Lung (tissue), 11 donors: ENCODE measurements at regions not wholly inside any gene's neighbourhood (a gene's known extent, or its start where the extent isn't known, plus 50 kb on each side); places are given as distances from the start of the nearest gene placed in this dataset.
A peak's percentile ranks its signal among the peaks of the same experiment; 100 is the strongest.

Source experiments
- ATAC-seq: fragments of 200-7000 bp; cut with Tn5 transposase; one replicate; pipeline ENCODE4 v1.9.1; 2020; ENCODE audit warnings: moderate number of reproducible peaks; ENCODE audit not compliant: insufficient read depth, low FRiP score
- DNase-seq, 3 donors: peaks; one replicate each; pipeline ENCODE4 v3.0.0-alpha.2; 2013 to 2017
- H3K27ac ChIP-seq, 2 donors: one replicate each; pipeline ENCODE4 v1.5.1; 2013; ENCODE audit warnings: mild to moderate bottlenecking in 2 of 2, moderate library complexity in 2 of 2, control low read depth in 1 of 2, inconsistent platforms in 1 of 2, low read depth in 1 of 2, low read length in 1 of 2
- H3K27me3 ChIP-seq, 3 donors: one replicate each; pipeline ENCODE4 v1.5.1; 2013; ENCODE audit warnings: low read length in 2 of 3; ENCODE audit not compliant: control insufficient read depth in 3 of 3, insufficient read depth in 3 of 3
- H3K36me3 ChIP-seq, 4 donors: one replicate each; pipeline ENCODE4 v1.5.1; 2013; ENCODE audit warnings: low read length in 4 of 4, mild to moderate bottlenecking in 1 of 4, moderate library complexity in 1 of 4; ENCODE audit not compliant: control insufficient read depth in 4 of 4, insufficient read depth in 4 of 4
- H3K4me1 ChIP-seq, 5 donors: one replicate each; pipeline ENCODE4 v1.5.1; 2013; ENCODE audit warnings: low read length in 5 of 5, mild to moderate bottlenecking in 2 of 5, moderate library complexity in 1 of 5; ENCODE audit not compliant: control insufficient read depth in 5 of 5, insufficient read depth in 5 of 5
- H3K4me3 ChIP-seq: one replicate; pipeline ENCODE4 v1.5.1; 2013; ENCODE audit warnings: mild to moderate bottlenecking, control low read depth, moderate library complexity
- H3K9ac ChIP-seq, 2 donors: one replicate each; pipeline ENCODE4 v1.5.1; 2013; ENCODE audit warnings: low read length in 2 of 2, control low read depth in 1 of 2; ENCODE audit not compliant: insufficient read depth in 1 of 2
- H3K9me3 ChIP-seq, 4 donors: one replicate each; pipeline ENCODE4 v1.5.1; 2013; ENCODE audit warnings: low read length in 3 of 4, mild to moderate bottlenecking in 1 of 4, moderate library complexity in 1 of 4; ENCODE audit not compliant: control insufficient read depth in 4 of 4, insufficient read depth in 3 of 4
- CTCF ChIP-seq: IDR thresholded peaks from 2 replicates; pipeline ENCODE4 v1.5.1; 2012; ENCODE audit warnings: mild to moderate bottlenecking; ENCODE audit errors: control extremely low read depth, extremely low read depth
- WGBS, 2 donors: extraction: QIAGEN DNeasy Blood & Tissue Kit; methylation state at CpG; one replicate each; pipeline ENCODE4 v1.1.7; 2013; 5-methylcytosine and 5-hydroxymethylcytosine counted together
- donor health status: control.
- donor health status: control.
- donor health status: Bipolar disorder and iron deficiency.
- donor health status: healthy.
- donor health status: DM: yes; HTN: yes; CAD: no.

- no peak overlapping the region for H3K9ac ChIP-seq
- DNase-seq = no peak
- no peaks in the 10 kb centered on the region for H3K36me3 ChIP-seq
- no peaks in the 10 kb centered on the region for H3K4me1 ChIP-seq
- no peak for TF ChIP-seq CTCF
- no peak overlapping the region for H3K27ac ChIP-seq
- 75 to 83% methylated on average over 4 of the region's 4 CpGs for WGBS, 2 donors
- ATAC-seq = no peak
- H3K9me3 ChIP-seq = peaks cover 0 to 4% (median 0%) of the 10 kb centered on the region in 4 donors
- no peaks in the 10 kb centered on the region for H3K27me3 ChIP-seq
- H3K4me3 ChIP-seq = no peak overlapping the region
Measured at GRCh38 chr6:74199215-74199915, 503.4 kb downstream of the CD109 start.

GRCh38 chr6:74197310-74197709 lies 501.3 kb downstream of the CD109 start:
- no peaks in the 10 kb centered on the region for H3K36me3 ChIP-seq
- H3K9me3 ChIP-seq = peaks cover 0 to 6% (median 0%) of the 10 kb centered on the region in 4 donors
- no peak overlapping the region for H3K9ac ChIP-seq
- DNase-seq (no peak), ATAC-seq (no peak)
- no peaks in the 10 kb centered on the region for H3K27me3 ChIP-seq
- TF ChIP-seq CTCF = no peak
- no peaks in the 10 kb centered on the region for H3K4me1 ChIP-seq
- H3K27ac ChIP-seq = no peak overlapping the region
- H3K4me3 ChIP-seq = no peak overlapping the region

- 89 to 96% methylated on average over 3 of the region's 3 CpGs for WGBS, 2 donors
- TF ChIP-seq CTCF = no peak
Measured at GRCh38 chr6:74187811-74188210, 491.8 kb downstream of the CD109 start.

GRCh38 chr6:74182992-74183391 lies 487.0 kb downstream of the CD109 start:
- DNase-seq (peak in 2 of 3 donors; percentile 6 to 34), ATAC-seq (no peak)
- no peak overlapping the region for H3K4me3 ChIP-seq
- no peaks in the 10 kb centered on the region for H3K36me3 ChIP-seq
- peaks cover 0 to 2% (median 0%) of the 10 kb centered on the region in 4 donors for H3K9me3 ChIP-seq
- no peak overlapping the region for H3K27ac ChIP-seq
- no peak overlapping the region for H3K9ac ChIP-seq
- TF ChIP-seq CTCF = no peak
- H3K4me1 ChIP-seq = no peaks in the 10 kb centered on the region
- no peaks in the 10 kb centered on the region for H3K27me3 ChIP-seq
- 65 to 85% methylated on average over 5 of the region's 5 CpGs for WGBS, 2 donors

More at GRCh38 chr6:74187811-74188210, 491.8 kb downstream of the CD109 start:
- no peaks in the 10 kb centered on the region for H3K36me3 ChIP-seq
- no peak overlapping the region for H3K9ac ChIP-seq
- H3K4me3 ChIP-seq = no peak overlapping the region
- H3K27me3 ChIP-seq = no peaks in the 10 kb centered on the region
- no peak for ATAC-seq
- peaks cover 0 to under 1% (median 0%) of the 10 kb centered on the region in 4 donors for H3K9me3 ChIP-seq
- H3K27ac ChIP-seq = no peak overlapping the region
- DNase-seq = no peak
- H3K4me1 ChIP-seq = no peaks in the 10 kb centered on the region
